OCI-LY1 (cell line): ENCODE measurements at regions not wholly inside any gene's neighbourhood (a gene's known extent, or its start where the extent isn't known, plus 50 kb on each side); places are given as distances from the start of the nearest gene placed in this dataset.
A peak's percentile ranks its signal among the peaks of the same experiment; 100 is the strongest.

Experiments used
- EZH2 ChIP-seq: fragments of 200-600 bp; sonication (generic), shearing (Covaris generic); IDR thresholded peaks from 2 replicates; pipeline ENCODE4 v1.8.0; 2017; ENCODE audit warnings: borderline replicate concordance, mixed run types, mild to moderate bottlenecking, antibody characterized with exemption, low read length, moderate library complexity, mixed read lengths
- TF ChIP-seq, protein P1 (sequence below): fragments of 200-600 bp; sonication (generic), shearing (Covaris generic); IDR thresholded peaks from 2 replicates; pipeline ENCODE4 v1.5.1; 2017; ENCODE audit warnings: mild to moderate bottlenecking, antibody characterized with exemption, low read length, moderate library complexity, mixed read lengths

DNA sequence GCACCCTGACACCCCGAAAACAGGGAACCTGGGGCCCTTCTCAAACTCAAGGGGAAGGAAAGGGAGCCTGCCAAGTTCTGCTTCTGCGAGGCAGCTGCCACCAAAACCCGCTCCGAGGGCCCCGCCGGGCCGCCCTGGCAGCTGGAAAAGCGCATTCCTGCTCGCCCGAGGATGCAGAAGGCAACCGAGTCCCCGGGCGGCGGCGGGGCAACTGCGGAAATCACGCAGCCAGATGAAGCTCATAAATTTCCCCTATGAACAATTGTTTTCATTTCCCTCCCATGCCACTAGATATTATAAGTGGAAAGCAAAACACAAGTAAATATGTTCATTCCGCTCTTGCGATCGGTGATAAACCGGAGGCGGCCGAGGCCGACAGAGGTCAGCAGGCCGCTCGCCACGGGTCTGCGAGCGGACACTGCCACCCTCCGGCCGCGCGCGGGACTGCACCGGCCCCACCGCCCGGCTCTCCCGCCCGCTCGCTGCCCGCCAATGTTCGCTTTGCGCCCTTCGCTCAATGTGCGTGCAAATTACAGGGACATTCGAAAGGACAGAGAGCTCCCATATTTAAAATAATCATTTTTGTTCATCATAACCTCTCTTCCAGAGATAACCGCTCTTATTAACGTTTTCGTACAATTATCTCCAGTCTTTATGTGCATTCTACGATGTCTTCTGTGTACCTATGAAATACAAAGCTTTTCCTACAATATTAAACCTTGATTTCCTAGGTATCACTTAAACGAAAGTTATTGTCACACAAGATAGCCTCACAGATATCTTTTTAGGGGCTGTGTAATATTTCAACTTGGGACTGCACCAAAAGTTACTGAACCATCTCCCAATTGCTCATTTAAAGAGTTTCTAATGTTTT is 120.8 kb upstream of the ZNF507 start:
- no peak for TF ChIP-seq EZH2
- TF ChIP-seq, protein P1, sequence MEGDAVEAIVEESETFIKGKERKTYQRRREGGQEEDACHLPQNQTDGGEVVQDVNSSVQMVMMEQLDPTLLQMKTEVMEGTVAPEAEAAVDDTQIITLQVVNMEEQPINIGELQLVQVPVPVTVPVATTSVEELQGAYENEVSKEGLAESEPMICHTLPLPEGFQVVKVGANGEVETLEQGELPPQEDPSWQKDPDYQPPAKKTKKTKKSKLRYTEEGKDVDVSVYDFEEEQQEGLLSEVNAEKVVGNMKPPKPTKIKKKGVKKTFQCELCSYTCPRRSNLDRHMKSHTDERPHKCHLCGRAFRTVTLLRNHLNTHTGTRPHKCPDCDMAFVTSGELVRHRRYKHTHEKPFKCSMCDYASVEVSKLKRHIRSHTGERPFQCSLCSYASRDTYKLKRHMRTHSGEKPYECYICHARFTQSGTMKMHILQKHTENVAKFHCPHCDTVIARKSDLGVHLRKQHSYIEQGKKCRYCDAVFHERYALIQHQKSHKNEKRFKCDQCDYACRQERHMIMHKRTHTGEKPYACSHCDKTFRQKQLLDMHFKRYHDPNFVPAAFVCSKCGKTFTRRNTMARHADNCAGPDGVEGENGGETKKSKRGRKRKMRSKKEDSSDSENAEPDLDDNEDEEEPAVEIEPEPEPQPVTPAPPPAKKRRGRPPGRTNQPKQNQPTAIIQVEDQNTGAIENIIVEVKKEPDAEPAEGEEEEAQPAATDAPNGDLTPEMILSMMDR = peak; percentile 96
